K562 (cell line): ENCODE measurements at regions not wholly inside any gene's neighbourhood (a gene's known extent, or its start where the extent isn't known, plus 50 kb on each side); places are given as distances from the start of the nearest gene placed in this dataset.

ENCODE experiments used
- DLX4 ChIP-seq: fragments of 250-450 bp; sonication (Bioruptor Pico); IDR thresholded peaks from 2 replicates; pipeline ENCODE4 v1.6.1; 2021; ENCODE audit warnings: mild to moderate bottlenecking
- TBL1XR1 ChIP-seq, 2 experiments: IDR thresholded peaks; 2 replicates each; pipeline ENCODE4 v1.6.1; 2012; ENCODE audit warnings: improper control_type of control experiment in 2 of 2, low read length in 2 of 2, mild to moderate bottlenecking in 1 of 2

- TF ChIP-seq TBL1XR1 (IDR thresholded peaks at IDR 0.05; ENCODE audit: low read length in 2 of 2), result no peak
- no peak for TF ChIP-seq DLX4 (CRISPR knock-in tag)
These were observed 139.6 kb downstream of the DYRK2 start for GRCh38 chr12:67788118-67788517.
